ENCODE measurements at regions not wholly inside any gene's neighbourhood (a gene's known extent, or its start where the extent isn't known, plus 50 kb on each side); places are given as distances from the start of the nearest gene placed in this dataset.

- no peak for DNase-seq (ENCODE audit: low read depth in 2 of 2)
Measured at GRCh38 chr19:28884786-28885476, 328.0 kb downstream of the UQCRFS1 start.

- DNase-seq (ENCODE audit: low read depth in 2 of 2), result no peak
Measured at GRCh38 chr19:28883241-28883693, 329.7 kb downstream of the UQCRFS1 start.

- no peak for DNase-seq (ENCODE audit: low read depth in 2 of 2)
Measured at GRCh38 chr19:28882818-28883217, 330.1 kb downstream of the UQCRFS1 start.

DNA sequence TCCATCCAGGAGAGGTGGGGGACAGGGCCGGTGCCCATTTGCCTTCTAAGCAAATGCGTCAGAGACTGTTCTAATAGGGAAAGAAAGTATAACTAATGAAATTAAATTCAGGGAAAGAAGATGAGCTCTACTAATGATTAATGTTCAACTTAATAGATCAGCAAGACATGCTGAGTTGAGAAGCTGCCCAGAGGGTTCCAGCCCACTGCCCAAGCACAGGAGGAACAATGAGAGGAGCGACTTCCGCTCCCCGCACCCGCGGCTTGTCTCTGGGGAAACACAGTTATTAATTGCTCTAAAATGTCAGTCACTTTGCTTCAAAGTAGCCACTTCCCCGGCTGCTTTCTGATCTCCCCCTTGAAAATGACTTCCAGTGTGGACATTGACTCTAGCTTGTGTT, 331.3 kb downstream of the UQCRFS1 start:
- DNase-seq (ENCODE audit: low read depth in 2 of 2), result no peak

- DNase-seq (ENCODE audit: low read depth in 2 of 2), result no peak
Measured at GRCh38 chr19:28880735-28881401, 332.1 kb downstream of the UQCRFS1 start.

DNA sequence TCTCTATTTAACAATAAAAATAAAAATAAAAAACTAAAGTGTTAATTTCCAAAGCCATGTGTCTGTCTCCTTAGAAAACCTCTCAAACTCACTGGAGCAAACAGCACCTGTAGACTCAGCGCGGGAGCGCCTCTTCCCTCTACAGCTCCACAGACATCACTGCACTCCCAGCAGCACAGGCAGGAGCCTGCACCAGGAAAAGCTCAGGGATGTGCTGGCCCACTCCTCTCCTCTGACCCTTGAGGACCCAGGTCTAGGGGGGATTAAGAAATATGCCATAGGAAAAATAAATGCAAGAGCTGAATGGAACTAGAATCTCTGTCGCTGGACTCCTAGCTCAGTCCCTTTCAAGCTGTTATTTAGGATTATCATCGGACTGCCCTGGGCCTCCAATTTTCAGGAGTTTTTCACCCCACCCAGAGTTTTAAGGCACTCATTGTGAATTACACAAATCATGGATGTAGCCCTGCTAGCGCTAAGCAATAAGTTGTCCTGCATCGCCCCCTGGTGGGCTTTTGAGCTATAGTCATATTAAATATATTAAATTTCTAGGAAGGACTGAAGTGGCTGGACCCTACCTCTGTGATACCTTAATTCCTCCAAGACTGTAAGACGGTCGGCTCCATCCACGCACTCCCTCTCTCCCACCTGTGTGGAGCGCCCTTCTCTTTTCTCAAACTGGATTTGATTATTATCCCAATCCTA, 333.9 kb downstream of the UQCRFS1 start:
- DNase-seq (ENCODE audit: low read depth in 2 of 2), result peak; percentile 17 to 23

DNA sequence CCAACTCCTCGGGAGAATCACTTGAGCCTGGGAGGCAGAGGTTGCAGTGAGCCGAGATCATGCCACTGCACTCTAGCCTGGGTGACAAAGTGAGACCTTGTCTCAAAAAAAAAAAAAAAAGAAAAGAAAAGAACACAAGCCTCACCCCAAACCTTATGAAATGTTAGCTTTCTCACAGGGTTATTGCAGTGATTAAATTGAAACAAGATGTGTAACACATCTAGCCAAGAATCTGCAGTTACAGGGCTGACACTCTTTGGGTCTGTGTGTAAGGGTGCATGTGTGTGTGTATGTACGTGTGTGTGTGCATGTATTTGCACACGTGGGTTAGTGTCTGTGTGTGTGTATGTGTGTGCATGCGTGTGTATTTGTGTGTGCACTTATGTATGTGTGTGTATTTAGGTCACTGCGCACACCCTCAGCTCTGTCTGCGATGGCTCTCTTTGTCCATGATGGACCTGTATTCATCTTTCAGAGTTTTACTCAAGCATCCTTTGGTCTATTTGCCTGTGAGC, 336.3 kb downstream of the UQCRFS1 start:
- DNase-seq (ENCODE audit: low read depth in 2 of 2), result no peak

- no peak for DNase-seq (ENCODE audit: low read depth in 2 of 2)
Measured at GRCh38 chr19:28874742-28875141, 338.2 kb downstream of the UQCRFS1 start.

DNA sequence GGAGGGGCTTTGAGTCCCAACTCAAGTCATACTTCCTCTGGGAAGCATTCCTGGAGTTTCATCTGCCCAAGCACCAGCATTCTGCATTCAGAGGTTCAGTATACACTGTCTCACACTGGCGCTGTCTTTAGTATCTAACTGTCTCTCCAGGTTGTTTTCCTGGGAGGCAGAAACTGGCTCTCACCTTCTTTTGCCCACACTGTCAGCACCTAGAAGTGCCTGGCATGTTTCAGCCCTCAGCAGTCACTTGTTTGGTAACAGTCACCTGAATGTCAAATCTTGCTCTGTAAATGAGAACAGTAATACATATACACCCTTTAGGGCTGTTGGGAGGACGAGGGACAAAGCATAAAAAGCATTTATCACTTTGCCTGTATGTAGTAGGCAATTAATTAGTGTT, 339.6 kb downstream of the UQCRFS1 start:
- no peak for DNase-seq (ENCODE audit: low read depth in 2 of 2)

GRCh38 chr19:28871099-28871725, 341.7 kb downstream of the UQCRFS1 start:
- DNase-seq (ENCODE audit: low read depth in 2 of 2), result no peak

DNA sequence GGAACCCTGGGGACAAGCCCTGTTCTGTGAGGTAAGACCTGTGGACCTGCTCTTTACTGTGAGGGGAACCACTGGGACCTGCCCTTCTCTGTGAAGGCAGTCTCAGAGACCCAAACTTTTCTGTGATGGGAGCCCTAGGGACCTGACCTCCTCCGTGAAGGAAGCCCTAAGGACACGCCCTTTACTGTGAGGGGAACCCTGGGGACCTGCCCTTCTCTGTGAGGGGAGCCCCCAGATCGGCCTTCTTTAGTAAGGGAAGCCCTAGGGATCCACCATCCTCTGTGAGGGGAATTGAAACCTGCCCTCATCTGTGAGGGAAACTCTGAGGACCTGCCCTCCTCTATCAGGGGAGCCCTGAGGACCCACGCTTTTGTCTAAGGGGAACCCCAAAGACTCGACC, 343.5 kb downstream of the UQCRFS1 start:
- no peak for DNase-seq (ENCODE audit: low read depth in 2 of 2)

GRCh38 chr19:28868836-28869235, 344.1 kb downstream of the UQCRFS1 start:
- no peak for DNase-seq (ENCODE audit: low read depth in 2 of 2)

- no peak for DNase-seq (ENCODE audit: low read depth in 2 of 2)
Measured at GRCh38 chr19:28867978-28868377, 345.0 kb downstream of the UQCRFS1 start.

DNA sequence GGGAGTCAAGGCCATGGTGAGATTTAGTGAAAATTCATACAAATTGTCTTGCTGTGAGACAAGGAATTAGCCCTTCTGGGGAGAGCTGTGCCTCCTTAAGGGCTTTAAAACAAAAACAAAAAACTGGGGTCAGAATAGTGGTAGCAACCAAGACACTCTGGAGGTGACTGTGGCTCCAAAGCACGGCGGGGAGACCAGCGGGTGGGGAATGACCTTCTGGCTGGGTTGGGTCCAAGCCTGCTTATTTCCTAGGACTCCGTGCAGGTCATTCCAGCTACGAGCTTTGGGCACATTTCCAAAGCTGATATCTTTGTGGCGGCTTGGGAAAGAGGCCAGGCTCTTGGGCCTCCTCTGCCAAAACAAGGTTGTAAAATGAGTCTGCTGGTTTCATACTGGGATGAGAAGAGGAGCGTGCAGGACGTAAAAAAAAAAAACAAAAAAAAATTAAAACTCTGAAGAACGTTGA, 348.3 kb downstream of the UQCRFS1 start:
- no peak for DNase-seq (ENCODE audit: low read depth in 2 of 2)

- no peak for DNase-seq (ENCODE audit: low read depth in 2 of 2)
Measured at GRCh38 chr19:28864024-28864503, 348.9 kb downstream of the UQCRFS1 start.

- DNase-seq (ENCODE audit: low read depth in 2 of 2), result no peak
Measured at GRCh38 chr19:28862238-28862637, 350.7 kb downstream of the UQCRFS1 start.

- no peak for DNase-seq (ENCODE audit: low read depth in 2 of 2)
Measured at GRCh38 chr19:28859811-28860210, 353.1 kb downstream of the UQCRFS1 start.

GRCh38 chr19:28858933-28859332, 354.0 kb downstream of the UQCRFS1 start:
- DNase-seq (ENCODE audit: low read depth in 2 of 2), result no peak

- DNase-seq (ENCODE audit: low read depth in 2 of 2), result no peak
Measured at GRCh38 chr19:28857967-28858366, 355.0 kb downstream of the UQCRFS1 start.

DNA sequence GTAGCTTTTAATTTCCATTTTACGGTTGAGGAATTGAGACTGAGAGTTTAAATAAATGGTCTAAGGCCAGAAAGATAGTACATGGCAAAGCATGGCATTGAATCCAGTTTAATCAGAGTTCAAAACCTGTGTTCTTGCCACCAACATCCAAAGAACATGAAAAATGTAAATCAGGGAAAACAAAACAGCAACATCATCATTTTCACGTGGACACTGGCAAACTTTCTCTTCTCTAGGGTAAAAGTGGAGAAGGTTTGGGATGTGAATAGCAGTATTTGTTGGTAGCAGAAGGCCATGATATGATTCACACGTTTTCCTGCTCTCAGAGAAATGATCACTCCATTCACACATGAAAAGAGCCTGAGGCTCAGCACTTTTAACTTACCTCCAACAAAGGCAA, 357.7 kb downstream of the UQCRFS1 start:
- DNase-seq (ENCODE audit: low read depth in 2 of 2), result no peak

- DNase-seq (ENCODE audit: low read depth in 2 of 2), result no peak
Measured at GRCh38 chr19:28847468-28847867, 365.5 kb downstream of the UQCRFS1 start.

All from stimulated activated CD8-positive, alpha-beta memory T cell treated with anti-CD3 and anti-CD28 coated beads, Interleukin-7, amount 100 ng/mL, for 4 hours (primary cell).